ENCODE measurements at regions not wholly inside any gene's neighbourhood (a gene's known extent, or its start where the extent isn't known, plus 50 kb on each side); places are given as distances from the start of the nearest gene placed in this dataset.
A peak's percentile ranks its signal among the peaks of the same experiment; 100 is the strongest.

DNA sequence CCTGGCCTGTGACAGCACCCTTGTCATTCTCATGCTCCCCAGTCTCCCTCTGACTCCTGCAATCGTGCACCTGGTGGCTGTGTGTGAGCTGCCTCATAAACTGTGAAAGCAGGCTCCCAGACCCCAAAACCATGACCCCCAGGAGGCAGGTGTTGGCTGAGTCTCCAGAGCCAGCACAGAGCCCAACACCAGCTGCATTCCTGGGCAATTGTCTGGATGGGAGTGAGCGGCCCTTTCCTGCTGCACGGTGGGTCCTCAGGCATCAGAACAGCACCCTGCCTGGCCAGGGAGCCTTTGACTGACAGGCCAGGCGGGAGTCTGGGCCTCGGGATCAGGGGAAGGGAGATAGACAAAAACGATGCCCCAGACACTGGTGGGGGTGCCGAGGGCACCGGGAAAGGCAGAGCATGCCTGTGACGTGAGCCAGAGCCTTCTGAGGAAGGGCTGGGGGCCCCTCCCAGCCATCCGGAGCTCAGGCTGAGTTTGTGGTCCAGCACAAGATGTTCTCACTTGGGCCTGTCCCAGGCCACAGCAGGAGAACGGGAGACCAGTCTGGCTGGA lies 135.1 kb upstream of the GPC1 start:
- H3K4me3 Mint-ChIP-seq (ENCODE audit: unreplicated experiment): no peak overlapping the region
- no peaks in the 10 kb centered on the region for H3K36me3 Mint-ChIP-seq (ENCODE audit: low read depth)
- TF ChIP-seq, protein P1, sequence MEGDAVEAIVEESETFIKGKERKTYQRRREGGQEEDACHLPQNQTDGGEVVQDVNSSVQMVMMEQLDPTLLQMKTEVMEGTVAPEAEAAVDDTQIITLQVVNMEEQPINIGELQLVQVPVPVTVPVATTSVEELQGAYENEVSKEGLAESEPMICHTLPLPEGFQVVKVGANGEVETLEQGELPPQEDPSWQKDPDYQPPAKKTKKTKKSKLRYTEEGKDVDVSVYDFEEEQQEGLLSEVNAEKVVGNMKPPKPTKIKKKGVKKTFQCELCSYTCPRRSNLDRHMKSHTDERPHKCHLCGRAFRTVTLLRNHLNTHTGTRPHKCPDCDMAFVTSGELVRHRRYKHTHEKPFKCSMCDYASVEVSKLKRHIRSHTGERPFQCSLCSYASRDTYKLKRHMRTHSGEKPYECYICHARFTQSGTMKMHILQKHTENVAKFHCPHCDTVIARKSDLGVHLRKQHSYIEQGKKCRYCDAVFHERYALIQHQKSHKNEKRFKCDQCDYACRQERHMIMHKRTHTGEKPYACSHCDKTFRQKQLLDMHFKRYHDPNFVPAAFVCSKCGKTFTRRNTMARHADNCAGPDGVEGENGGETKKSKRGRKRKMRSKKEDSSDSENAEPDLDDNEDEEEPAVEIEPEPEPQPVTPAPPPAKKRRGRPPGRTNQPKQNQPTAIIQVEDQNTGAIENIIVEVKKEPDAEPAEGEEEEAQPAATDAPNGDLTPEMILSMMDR (IDR thresholded peaks at IDR 0.05): no peak
- peak; percentile 76 for DNase-seq (ENCODE audit: low spot score)
- peak overlapping the region; percentile 49 for H3K27ac Mint-ChIP-seq (ENCODE audit: unreplicated experiment)
- no peaks in the 10 kb centered on the region for H3K9me3 Mint-ChIP-seq (ENCODE audit: low read depth)
- peaks cover 35% of the 10 kb centered on the region for H3K4me1 Mint-ChIP-seq (ENCODE audit: low read depth)
- no peaks in the 10 kb centered on the region for H3K27me3 Mint-ChIP-seq (ENCODE audit: low read depth)

DNA sequence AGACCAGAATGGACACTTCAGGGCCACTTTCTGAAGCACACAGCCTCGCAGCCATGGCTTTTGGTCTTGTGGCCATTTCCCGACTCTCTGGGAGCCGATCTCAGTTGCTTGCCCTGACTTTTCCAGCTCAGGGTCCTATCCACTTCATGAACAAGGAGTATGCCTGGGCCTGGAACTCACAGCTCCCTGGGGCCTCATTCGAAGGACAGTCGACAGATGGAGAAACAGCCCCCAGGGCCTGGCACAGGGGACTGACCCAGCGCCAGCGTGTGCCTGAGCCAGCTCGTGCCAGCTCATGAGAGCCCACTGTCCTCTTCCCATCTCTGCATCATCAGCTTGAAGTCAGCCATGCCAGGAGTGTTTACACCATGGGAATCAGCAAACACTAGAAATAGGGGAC lies 134.6 kb upstream of the GPC1 start:
- TF ChIP-seq, protein P1 (IDR thresholded peaks at IDR 0.05): no peak
- Mint-ChIP-seq H3K9me3 (ENCODE audit: low read depth) (no peaks in the 10 kb centered on the region), H3K4me3 (ENCODE audit: unreplicated experiment) (no peak overlapping the region), H3K36me3 (ENCODE audit: low read depth) (no peaks in the 10 kb centered on the region), H3K4me1 (ENCODE audit: low read depth) (peaks cover 30% of the 10 kb centered on the region), H3K27ac (ENCODE audit: unreplicated experiment) (peak overlapping the region; percentile 49), H3K27me3 (ENCODE audit: low read depth) (no peaks in the 10 kb centered on the region)
- DNase-seq (ENCODE audit: low spot score): peak; percentile 47

DNA sequence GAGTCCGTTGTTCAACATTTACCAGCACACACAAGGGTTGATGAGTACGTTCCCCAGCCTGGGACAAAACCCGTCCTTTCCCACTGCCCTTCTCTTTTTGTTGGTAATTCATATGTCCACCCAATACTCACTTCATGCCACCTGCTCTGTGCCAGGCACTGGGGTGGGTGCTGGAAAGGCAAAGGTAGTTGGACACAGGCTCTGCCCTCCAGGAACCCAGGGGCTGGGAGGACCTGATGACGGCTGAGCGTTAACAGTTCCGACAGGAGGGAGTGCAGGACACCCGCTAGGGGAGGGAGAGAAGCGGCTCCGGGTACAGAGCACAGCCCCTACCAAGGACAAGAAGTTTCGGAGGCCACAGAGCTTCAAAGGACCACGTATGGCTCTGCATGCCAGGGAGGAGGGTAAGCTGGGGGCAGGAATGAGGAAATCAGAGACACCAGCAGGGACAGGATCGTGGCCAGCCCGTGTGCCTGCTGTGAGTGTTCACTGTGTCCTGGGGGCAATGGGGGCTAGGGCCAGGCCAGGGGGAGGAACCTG lies 134.1 kb upstream of the GPC1 start:
- H3K27ac Mint-ChIP-seq (ENCODE audit: unreplicated experiment): no peak overlapping the region
- H3K9me3 Mint-ChIP-seq (ENCODE audit: low read depth): no peaks in the 10 kb centered on the region
- no peak overlapping the region for H3K4me3 Mint-ChIP-seq (ENCODE audit: unreplicated experiment)
- TF ChIP-seq, protein P1 (IDR thresholded peaks at IDR 0.05): no peak
- no peaks in the 10 kb centered on the region for H3K36me3 Mint-ChIP-seq (ENCODE audit: low read depth)
- peaks cover 25% of the 10 kb centered on the region for H3K4me1 Mint-ChIP-seq (ENCODE audit: low read depth)
- H3K27me3 Mint-ChIP-seq (ENCODE audit: low read depth): no peaks in the 10 kb centered on the region
- DNase-seq (ENCODE audit: low spot score): no peak

DNA sequence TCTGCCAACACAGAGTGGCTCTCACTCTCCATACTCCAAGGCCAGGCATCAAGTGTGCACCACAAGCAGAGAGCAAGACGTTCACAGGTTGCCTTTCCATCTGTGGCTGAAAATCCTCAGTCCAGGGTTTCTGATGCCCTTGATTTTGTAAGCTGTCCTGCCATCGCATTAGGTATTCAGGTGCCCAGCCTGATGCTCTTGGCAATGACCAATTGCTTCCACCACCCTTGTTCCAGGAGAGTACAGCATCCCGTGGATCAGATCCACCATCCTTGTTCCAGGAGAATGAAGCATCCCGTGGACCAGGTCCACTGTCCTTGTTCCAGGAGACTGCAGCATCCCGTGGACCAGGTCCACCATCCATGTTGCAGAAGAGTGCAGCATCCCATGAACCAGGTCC lies 133.4 kb upstream of the GPC1 start:
- peaks cover 25% of the 10 kb centered on the region for H3K4me1 Mint-ChIP-seq (ENCODE audit: low read depth)
- no peaks in the 10 kb centered on the region for H3K9me3 Mint-ChIP-seq (ENCODE audit: low read depth)
- DNase-seq (ENCODE audit: low spot score): no peak
- no peaks in the 10 kb centered on the region for H3K27me3 Mint-ChIP-seq (ENCODE audit: low read depth)
- TF ChIP-seq, protein P1 (IDR thresholded peaks at IDR 0.05): no peak
- no peak overlapping the region for H3K27ac Mint-ChIP-seq (ENCODE audit: unreplicated experiment)
- no peak overlapping the region for H3K4me3 Mint-ChIP-seq (ENCODE audit: unreplicated experiment)
- H3K36me3 Mint-ChIP-seq (ENCODE audit: low read depth): no peaks in the 10 kb centered on the region

DNA sequence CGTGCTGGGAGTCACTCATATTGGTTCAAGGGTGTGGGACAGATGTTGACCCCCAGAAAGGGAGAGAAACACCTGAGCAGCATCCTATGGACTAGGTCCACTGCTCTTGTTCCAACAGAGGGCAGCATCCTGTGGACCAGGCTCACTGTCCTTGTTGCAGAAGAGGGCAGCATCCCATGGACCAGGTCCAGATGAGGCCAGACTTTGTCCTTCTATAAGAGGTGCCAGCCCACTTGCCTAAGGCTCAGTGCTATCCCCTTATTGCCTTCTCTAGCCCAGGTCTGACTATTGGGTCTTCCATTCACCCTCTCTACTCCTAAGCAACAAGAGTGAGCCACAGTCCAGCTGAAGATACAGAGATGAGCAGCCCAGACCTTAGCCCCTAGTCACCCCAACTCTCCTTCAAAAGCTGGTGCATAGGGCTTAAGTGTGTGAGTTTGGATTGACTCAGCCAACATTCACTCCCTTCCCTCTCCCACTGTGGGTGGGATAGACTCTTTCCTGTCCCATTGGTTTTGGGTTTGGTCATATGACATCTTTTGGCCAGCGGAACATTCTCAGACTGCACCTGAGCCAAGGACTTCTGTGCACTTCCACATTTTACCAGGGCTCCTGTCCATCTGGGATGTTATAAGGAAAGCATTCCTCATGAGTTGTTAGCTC lies 132.4 kb upstream of the GPC1 start:
- Mint-ChIP-seq H3K36me3 (ENCODE audit: low read depth) (no peaks in the 10 kb centered on the region), H3K4me1 (ENCODE audit: low read depth) (peaks cover 25% of the 10 kb centered on the region), H3K9me3 (ENCODE audit: low read depth) (no peaks in the 10 kb centered on the region), H3K4me3 (ENCODE audit: unreplicated experiment) (no peak overlapping the region), H3K27me3 (ENCODE audit: low read depth) (no peaks in the 10 kb centered on the region), H3K27ac (ENCODE audit: unreplicated experiment) (no peak overlapping the region)
- DNase-seq (ENCODE audit: low spot score): no peak
- TF ChIP-seq, protein P1 (IDR thresholded peaks at IDR 0.05): no peak
